ENCODE measurements at regions not wholly inside any gene's neighbourhood (a gene's known extent, or its start where the extent isn't known, plus 50 kb on each side); places are given as distances from the start of the nearest gene placed in this dataset.

DNA sequence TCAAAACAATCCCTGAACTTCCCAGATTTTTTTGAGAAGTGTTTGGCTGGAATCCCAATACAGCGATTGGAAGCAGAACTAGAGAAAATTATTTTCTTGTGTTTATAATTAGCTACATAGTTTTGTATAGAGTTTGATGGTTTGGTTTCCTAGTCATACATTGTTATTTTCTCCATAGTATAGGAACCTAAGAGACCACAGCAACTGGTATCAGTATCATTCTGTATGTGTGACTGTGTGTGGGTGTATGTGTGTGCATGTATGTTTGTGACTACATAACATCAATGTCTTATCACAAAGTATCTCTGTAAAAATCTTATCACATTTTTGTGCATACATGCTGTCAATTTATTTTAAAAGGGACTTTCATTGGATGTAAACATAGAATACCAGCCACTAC lies 780.5 kb downstream of the MRPL39 start:
- TF ChIP-seq CTCF (IDR thresholded peaks at IDR 0.05), result no peak
- Histone ChIP-seq H3K4me1 (no peaks in the 10 kb centered on the region), H3K27me3 (ENCODE audit: insufficient read depth in 3 of 3, low read length in 2 of 3) (no peaks in the 10 kb centered on the region), H3K27ac (no peak overlapping the region), H3K4me3 (no peak overlapping the region), H3K9me3 (no peaks in the 10 kb centered on the region), H3K36me3 (ENCODE audit: insufficient read depth in 1 of 2, low read depth in 1 of 2) (no peaks in the 10 kb centered on the region)
- ATAC-seq, result no peak
- WGBS, 3 donors, result 41 to 58% (median 46%) methylated on average over 1 of the region's 1 CpG
- DNase-seq, result no peak
- intact Hi-C loops (cut with DNase I), result no loop called here

DNA sequence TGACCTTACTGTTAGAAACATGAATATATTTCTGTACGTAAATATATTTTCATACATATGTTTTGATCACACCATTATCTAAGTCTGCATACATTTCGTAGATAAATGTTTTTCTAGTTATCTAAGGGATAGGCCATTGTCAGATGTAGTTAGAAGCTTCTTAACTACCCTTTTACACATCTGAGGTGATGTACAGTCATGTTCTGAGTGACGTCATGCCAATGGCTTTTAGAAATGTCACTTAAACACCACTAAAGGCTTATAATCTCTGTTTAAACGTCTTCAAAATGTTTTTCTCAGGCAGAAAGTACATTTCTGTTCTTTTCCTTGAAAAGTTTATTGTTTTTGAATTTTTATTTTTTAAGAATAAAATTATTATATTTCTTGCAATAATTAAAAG lies 781.9 kb downstream of the MRPL39 start:
- 58 to 67% (median 59%) methylated on average over 4 of the region's 4 CpGs for WGBS, 3 donors
- no peak for DNase-seq

DNA sequence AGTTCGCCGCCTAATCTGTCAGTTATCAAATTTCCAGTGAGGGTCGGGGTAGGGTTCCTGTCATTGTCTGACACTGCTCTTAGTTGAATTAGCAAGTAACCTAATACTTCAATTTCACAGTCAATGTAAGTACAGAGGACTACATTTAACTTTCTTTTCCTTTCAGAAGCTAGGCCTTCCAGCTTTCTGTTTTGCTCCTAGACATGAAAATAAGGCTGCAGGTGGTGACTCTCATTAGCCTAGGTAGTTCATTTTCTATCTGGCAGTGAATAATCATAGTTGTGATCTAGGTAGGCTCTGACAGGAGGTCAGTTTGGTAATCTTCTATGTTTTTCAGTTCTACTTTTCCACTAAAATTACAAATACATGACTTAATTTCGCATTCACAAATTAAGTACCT lies 783.1 kb downstream of the MRPL39 start:
- DNase-seq (no peak), ATAC-seq (no peak)
- no peak for TF ChIP-seq CTCF (IDR thresholded peaks at IDR 0.05)
- no peaks in the 10 kb centered on the region for H3K9me3 ChIP-seq
- no peak overlapping the region for H3K4me3 ChIP-seq
- no peak overlapping the region for H3K27ac ChIP-seq
- WGBS, 3 donors, result 68 to 69% (median 68%) methylated on average over 4 of the region's 4 CpGs
- no peaks in the 10 kb centered on the region for H3K27me3 ChIP-seq (ENCODE audit: insufficient read depth in 3 of 3, low read length in 2 of 3)
- no peaks in the 10 kb centered on the region for H3K36me3 ChIP-seq (ENCODE audit: insufficient read depth in 1 of 2, low read depth in 1 of 2)
- no peaks in the 10 kb centered on the region for H3K4me1 ChIP-seq
- intact Hi-C loops (cut with DNase I), result no loop called here

More for the DNA sequence above, 781.9 kb downstream of the MRPL39 start:
- no peak overlapping the region for H3K27ac ChIP-seq
- no peaks in the 10 kb centered on the region for H3K27me3 ChIP-seq (ENCODE audit: insufficient read depth in 3 of 3, low read length in 2 of 3)
- no peak for ATAC-seq
- no peaks in the 10 kb centered on the region for H3K36me3 ChIP-seq (ENCODE audit: insufficient read depth in 1 of 2, low read depth in 1 of 2)
- TF ChIP-seq CTCF (IDR thresholded peaks at IDR 0.05), result no peak
- H3K4me3 ChIP-seq, result no peak overlapping the region
- no peaks in the 10 kb centered on the region for H3K4me1 ChIP-seq
- intact Hi-C loops (cut with DNase I), result no loop called here
- H3K9me3 ChIP-seq, result no peaks in the 10 kb centered on the region

- Histone ChIP-seq H3K4me1 (no peaks in the 10 kb centered on the region), H3K36me3 (ENCODE audit: insufficient read depth in 1 of 2, low read depth in 1 of 2) (no peaks in the 10 kb centered on the region), H3K4me3 (no peak overlapping the region), H3K27me3 (ENCODE audit: insufficient read depth in 3 of 3, low read length in 2 of 3) (no peaks in the 10 kb centered on the region), H3K27ac (no peak overlapping the region), H3K9me3 (no peaks in the 10 kb centered on the region)
- ATAC-seq (no peak), DNase-seq (no peak)
- intact Hi-C loops (cut with DNase I), result no loop called here
- TF ChIP-seq CTCF (IDR thresholded peaks at IDR 0.05), result no peak
- WGBS, 3 donors, result 76 to 91% (median 84%) methylated on average over 2 of the region's 2 CpGs
These were observed 784.0 kb downstream of the MRPL39 start for GRCh38 chr21:24823247-24823646.

DNA sequence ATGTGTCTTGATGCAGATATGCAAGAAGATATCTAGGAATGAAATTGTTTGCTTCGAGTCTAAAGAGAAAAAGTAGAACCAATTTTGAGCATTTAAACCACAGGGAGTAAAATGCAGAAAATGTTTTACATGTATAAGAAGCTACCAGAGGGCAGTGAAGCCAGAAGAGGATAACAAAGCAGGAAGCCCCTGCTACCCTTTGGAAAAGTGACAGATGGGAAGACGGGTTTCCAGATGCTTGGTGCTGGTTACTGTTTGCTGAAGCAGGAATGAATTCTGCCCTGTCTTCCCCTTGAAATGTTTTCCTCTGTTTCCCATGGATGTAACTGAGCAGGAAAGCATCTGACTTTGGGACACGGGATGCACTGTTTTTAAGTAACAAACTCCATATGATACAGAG lies 822.2 kb downstream of the MRPL39 start:
- WGBS, 3 donors, result 18 to 28% (median 25%) methylated on average over 3 of the region's 3 CpGs
- ATAC-seq (no peak), DNase-seq (no peak)
- intact Hi-C loops (cut with DNase I), result no loop called here
- H3K4me1 ChIP-seq, result no peaks in the 10 kb centered on the region
- no peak overlapping the region for H3K4me3 ChIP-seq
- H3K27ac ChIP-seq, result no peak overlapping the region
- no peak for TF ChIP-seq CTCF (IDR thresholded peaks at IDR 0.05)
- H3K36me3 ChIP-seq (ENCODE audit: insufficient read depth in 1 of 2, low read depth in 1 of 2), result no peaks in the 10 kb centered on the region
- H3K9me3 ChIP-seq, result no peaks in the 10 kb centered on the region
- no peaks in the 10 kb centered on the region for H3K27me3 ChIP-seq (ENCODE audit: insufficient read depth in 3 of 3, low read length in 2 of 3)

All from psoas muscle (tissue), 7 donors.